HepG2 (cell line): ENCODE measurements at regions not wholly inside any gene's neighbourhood (a gene's known extent, or its start where the extent isn't known, plus 50 kb on each side); places are given as distances from the start of the nearest gene placed in this dataset.

ENCODE experiments used
- NFE2 ChIP-seq: sonication (generic); formaldehyde crosslinking; IDR thresholded peaks from 2 replicates; pipeline ENCODE4 v1.4.0; 2020; ENCODE audit warnings: missing genetic modification reagents
- ZNF33A ChIP-seq: sonication (generic); formaldehyde crosslinking; IDR thresholded peaks from 2 replicates; pipeline ENCODE4 v1.5.1; 2020; ENCODE audit warnings: missing genetic modification reagents, mild to moderate bottlenecking, moderate library complexity, borderline replicate concordance
- TF ChIP-seq, protein P1 (sequence below), 2 experiments: fragments of 450-650 bp in 1 of 2; sonication (generic) in 1 of 2; formaldehyde crosslinking in 1 of 2; IDR thresholded peaks; 2 replicates each; pipeline versions ENCODE4 v1.6.1 to v1.8.0; 2016 to 2022; ENCODE audit warnings: antibody characterized with exemption in 1 of 2, mild to moderate bottlenecking in 1 of 2, missing genetic modification reagents in 1 of 2
- TF ChIP-seq, protein P2 (sequence below): sonication (generic); formaldehyde crosslinking; IDR thresholded peaks from 2 replicates; pipeline ENCODE4 v1.5.0; 2020; ENCODE audit warnings: missing genetic modification reagents, mild to moderate bottlenecking, borderline replicate concordance
- TF ChIP-seq, protein P3 (sequence below): sonication (generic); formaldehyde crosslinking; IDR thresholded peaks from 2 replicates; pipeline ENCODE4 v1.5.0; 2020; ENCODE audit warnings: mild to moderate bottlenecking, missing genetic modification reagents

DNA sequence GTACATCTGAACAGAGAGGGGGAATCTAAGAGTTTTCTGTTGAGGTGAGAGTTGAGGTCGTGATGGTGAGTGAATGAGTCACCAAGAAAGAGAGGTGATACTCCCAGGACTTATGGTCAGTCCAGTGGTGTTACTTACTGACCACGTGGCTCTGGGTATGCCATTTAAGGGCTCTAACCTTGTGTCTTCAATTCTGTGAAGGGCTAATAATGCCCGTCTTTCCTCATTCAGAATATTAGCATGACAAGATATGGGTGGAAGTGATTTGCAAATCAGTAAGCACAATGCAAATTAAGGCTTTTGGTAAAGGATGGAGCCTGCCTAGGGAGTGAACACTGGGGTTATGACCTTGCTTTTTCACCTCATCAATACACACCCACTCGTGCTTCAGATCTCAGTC, 75.2 kb downstream of the COQ2 start (continued):
- TF ChIP-seq, protein P1, sequence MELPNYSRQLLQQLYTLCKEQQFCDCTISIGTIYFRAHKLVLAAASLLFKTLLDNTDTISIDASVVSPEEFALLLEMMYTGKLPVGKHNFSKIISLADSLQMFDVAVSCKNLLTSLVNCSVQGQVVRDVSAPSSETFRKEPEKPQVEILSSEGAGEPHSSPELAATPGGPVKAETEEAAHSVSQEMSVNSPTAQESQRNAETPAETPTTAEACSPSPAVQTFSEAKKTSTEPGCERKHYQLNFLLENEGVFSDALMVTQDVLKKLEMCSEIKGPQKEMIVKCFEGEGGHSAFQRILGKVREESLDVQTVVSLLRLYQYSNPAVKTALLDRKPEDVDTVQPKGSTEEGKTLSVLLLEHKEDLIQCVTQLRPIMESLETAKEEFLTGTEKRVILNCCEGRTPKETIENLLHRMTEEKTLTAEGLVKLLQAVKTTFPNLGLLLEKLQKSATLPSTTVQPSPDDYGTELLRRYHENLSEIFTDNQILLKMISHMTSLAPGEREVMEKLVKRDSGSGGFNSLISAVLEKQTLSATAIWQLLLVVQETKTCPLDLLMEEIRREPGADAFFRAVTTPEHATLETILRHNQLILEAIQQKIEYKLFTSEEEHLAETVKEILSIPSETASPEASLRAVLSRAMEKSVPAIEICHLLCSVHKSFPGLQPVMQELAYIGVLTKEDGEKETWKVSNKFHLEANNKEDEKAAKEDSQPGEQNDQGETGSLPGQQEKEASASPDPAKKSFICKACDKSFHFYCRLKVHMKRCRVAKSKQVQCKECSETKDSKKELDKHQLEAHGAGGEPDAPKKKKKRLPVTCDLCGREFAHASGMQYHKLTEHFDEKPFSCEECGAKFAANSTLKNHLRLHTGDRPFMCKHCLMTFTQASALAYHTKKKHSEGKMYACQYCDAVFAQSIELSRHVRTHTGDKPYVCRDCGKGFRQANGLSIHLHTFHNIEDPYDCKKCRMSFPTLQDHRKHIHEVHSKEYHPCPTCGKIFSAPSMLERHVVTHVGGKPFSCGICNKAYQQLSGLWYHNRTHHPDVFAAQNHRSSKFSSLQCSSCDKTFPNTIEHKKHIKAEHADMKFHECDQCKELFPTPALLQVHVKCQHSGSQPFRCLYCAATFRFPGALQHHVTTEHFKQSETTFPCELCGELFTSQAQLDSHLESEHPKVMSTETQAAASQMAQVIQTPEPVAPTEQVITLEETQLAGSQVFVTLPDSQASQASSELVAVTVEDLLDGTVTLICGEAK (IDR thresholded peaks at IDR 0.05) = no peak
- TF ChIP-seq, protein P1 (CRISPR knock-in tag; IDR thresholded peaks at IDR 0.05) = no peak
- TF ChIP-seq, protein P2, sequence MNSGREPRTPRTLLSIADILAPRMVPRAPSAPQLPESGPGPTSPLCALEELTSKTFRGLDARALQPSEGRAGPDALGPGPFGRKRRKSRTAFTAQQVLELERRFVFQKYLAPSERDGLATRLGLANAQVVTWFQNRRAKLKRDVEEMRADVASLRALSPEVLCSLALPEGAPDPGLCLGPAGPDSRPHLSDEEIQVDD (CRISPR knock-in tag) = no peak
- TF ChIP-seq NFE2 (CRISPR knock-in tag) (no peak), ZNF33A (no peak)
- TF ChIP-seq, protein P3, sequence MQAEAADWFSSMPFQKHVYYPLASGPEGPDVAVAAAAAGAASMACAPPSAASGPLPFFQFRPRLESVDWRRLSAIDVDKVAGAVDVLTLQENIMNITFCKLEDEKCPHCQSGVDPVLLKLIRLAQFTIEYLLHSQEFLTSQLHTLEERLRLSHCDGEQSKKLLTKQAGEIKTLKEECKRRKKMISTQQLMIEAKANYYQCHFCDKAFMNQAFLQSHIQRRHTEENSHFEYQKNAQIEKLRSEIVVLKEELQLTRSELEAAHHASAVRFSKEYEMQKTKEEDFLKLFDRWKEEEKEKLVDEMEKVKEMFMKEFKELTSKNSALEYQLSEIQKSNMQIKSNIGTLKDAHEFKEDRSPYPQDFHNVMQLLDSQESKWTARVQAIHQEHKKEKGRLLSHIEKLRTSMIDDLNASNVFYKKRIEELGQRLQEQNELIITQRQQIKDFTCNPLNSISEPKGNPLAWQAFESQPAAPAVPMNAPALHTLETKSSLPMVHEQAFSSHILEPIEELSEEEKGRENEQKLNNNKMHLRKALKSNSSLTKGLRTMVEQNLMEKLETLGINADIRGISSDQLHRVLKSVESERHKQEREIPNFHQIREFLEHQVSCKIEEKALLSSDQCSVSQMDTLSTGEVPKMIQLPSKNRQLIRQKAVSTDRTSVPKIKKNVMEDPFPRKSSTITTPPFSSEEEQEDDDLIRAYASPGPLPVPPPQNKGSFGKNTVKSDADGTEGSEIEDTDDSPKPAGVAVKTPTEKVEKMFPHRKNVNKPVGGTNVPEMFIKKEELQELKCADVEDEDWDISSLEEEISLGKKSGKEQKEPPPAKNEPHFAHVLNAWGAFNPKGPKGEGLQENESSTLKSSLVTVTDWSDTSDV (CRISPR knock-in tag) = no peak
